MM.1S (cell line): ENCODE measurements at regions not wholly inside any gene's neighbourhood (a gene's known extent, or its start where the extent isn't known, plus 50 kb on each side); places are given as distances from the start of the nearest gene placed in this dataset.

Source experiments
- CTCF ChIP-seq: fragments of 300-600 bp; sonication (generic); IDR thresholded peaks from 2 replicates; pipeline ENCODE4 v1.5.1; 2016; ENCODE audit warnings: antibody characterized with exemption, low read length, mixed read lengths
- EZH2 ChIP-seq: fragments of 300-600 bp; sonication (generic); optimal IDR thresholded peaks from 2 replicates; pipeline ENCODE3; 2017; ENCODE audit warnings: low read depth, mild to moderate bottlenecking, antibody characterized with exemption, low read length, mixed read lengths

- no peak for TF ChIP-seq CTCF
- TF ChIP-seq EZH2: no peak
Measured at GRCh38 chr1:244322791-244323521, 128.8 kb downstream of the ADSS2 start.
